HG02588 (cell line): ENCODE measurements at regions not wholly inside any gene's neighbourhood (a gene's known extent, or its start where the extent isn't known, plus 50 kb on each side); places are given as distances from the start of the nearest gene placed in this dataset.
"Not testable (repeated sequence)": the region's sequence is repeated elsewhere in the genome, so short reads cannot be mapped to it uniquely, and the experiment has no call there.

Experiments
- ATAC-seq: cut with Tn5 transposase; IDR thresholded peaks from one replicate; pipeline ENCODE4 v1.9.1; 2021; ENCODE audit warnings: mild to moderate bottlenecking, moderate library complexity; ENCODE audit not compliant: unreplicated experiment

DNA sequence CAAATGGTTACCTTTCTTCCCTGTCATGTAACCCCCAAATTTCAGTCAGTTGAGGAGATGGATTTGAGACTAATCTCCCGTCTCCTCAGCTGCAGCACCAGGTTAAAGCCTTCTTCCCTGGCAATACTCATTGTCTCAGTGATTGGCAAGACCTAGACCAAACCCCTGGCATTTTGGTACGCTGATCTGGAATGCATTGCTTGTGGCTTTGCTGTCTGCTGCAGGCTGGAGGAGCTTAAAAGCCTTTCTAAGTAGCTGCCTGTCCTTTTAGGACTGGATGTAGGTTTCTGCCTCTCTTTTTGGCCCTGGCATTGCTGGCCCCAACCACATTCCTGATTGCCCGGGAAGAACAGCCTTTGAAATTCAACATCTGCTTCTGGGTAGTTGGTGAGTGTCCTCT, 729.6 kb upstream of the GJE1 start:
- no peak for ATAC-seq

DNA sequence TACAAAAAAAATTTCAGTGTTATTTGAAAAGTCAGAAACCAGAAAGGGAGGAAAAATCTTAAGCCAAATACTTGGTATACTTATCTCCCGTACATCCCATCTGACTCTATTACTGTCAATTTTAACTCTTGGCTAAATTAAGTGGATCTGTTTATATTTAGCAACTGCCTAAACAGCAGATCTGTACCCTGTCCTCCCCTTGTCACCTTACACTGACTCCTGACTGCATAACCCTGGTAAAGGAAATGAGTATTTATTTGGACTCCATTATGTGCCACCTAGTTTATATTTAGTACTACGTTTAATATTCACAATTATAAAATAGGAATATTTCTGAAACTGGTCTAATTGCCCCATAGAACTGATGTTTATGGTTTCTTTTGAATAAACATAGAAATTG, 730.2 kb upstream of the GJE1 start:
- no peak for ATAC-seq

DNA sequence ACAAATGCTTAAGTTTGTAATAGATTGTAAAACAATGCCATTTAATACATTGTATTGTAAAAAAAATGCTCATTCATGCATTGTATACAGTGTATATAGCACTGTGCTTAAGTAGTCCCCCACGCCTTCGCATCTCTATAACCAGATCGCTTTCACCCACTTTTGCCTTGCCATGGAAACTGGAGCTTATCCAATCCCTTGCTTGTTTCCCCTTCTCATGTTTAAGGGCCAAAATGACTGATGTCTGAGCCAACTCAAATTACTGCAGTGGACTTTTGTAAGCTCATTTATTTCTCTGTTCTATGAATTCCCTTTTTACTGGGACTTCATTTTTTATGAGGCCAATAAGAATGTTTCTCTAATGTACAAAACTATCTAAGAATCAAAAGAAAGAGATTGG, 730.9 kb upstream of the GJE1 start:
- ATAC-seq, result no peak

DNA sequence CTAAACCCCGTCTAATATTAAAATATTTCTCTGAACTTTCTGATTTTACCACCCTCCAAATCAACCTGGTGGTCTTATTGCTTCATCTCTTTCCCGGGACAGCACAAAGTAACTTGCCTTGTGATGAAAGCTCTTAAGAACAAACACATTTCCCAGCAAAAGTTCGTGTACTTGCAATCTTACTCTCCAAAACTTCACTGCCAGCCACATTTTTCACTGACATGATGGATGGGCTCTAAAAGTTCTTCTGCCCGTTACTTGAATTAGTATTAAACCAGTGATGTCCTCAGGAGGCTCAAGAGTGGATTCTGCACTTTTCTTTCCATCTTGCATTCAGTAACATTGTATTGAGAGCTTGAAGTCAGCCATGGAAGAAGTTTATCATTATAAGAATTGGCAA, 731.6 kb upstream of the GJE1 start:
- ATAC-seq, result no peak

DNA sequence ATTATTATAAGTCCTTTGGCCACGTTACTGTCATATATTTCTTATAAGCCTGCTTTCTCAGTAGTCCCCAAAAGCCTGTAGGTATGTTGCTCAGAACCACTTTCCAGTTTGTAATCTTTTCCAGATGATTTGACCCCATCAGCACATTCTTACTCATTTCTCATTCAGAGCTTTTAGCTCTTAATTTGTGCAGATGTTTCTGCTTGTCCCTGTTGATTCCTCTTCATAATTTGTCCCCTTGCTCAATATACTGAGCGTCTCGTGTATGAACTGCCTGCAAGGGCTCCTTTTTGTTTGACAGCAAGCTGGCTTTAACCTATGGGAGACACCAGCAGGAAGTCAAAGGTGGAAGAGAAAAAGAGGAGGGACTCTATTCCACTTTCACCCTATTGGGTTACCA, 733.8 kb upstream of the GJE1 start:
- no peak for ATAC-seq

DNA sequence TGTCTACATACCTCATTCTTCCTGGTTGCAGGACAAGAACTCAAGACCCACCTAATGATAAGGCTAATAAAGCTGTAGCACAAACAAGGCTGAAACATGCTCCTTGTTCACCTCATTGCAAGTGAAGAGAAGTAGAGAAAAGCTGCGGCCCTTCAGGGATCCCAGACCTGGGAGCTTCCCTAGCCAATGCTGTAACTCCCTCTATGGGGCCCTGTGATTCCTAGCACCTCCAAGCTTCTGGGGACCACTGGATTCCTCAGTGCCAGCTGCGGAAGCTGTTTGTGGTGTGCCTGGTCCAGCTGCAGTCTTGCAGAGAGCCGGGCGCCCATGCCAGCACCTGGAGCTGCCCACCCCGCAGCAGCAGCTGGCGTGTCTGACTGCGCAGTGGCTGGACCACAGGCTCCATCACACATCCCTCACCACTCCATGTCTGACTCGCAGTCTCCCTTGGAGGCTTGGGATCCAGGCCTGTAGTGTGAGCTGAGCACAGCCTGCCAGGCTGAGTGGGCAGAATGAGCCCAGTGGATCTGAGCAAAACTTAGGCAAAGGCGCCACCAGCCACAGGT, 737.2 kb upstream of the GJE1 start:
- ATAC-seq, result no peak

DNA sequence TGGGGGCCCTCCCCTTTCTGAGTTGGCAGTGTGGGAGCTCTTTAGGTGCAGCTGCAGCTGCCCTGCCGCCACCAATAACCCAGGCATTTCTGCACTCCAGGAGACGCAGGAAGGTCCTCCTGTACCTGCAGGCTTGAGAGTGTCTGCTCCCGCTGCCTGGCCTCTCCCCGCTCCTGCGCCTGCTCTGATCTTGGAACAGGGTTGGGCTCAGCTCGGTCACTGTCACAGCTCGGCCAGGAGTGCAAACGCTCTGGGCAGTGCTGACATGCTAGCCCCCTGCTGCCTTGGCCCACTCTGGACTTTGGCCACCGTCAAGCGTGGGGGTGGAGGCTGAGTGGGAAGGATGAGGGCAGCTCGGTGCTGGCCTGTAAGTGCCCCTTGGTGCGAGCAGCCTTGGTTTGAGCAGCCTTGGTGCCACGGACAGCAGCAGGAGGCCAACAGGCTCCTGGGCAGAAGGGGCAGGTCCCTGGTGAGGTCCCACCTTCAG, 738.1 kb upstream of the GJE1 start:
- ATAC-seq, result no peak

DNA sequence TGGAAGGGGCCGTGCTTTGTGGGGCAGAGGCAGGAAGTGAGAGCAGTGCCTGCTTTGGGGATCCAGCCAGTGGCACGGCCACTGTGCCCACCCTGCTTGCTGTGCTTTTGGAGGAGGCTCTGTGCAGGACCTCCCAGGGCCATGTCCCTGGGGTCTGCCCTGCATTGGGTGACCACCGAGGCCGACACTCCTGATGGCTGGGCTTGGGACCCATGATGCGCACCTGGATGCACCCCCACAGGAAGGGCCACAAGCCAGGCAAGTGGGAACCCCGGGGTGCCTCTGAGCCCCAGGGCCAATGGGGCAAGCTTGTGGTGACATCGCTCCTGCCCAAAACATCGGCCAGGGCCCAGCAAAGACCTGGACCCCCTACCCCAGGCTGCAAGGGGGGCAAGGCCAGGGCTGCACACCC, 738.6 kb upstream of the GJE1 start:
- ATAC-seq, result no peak

DNA sequence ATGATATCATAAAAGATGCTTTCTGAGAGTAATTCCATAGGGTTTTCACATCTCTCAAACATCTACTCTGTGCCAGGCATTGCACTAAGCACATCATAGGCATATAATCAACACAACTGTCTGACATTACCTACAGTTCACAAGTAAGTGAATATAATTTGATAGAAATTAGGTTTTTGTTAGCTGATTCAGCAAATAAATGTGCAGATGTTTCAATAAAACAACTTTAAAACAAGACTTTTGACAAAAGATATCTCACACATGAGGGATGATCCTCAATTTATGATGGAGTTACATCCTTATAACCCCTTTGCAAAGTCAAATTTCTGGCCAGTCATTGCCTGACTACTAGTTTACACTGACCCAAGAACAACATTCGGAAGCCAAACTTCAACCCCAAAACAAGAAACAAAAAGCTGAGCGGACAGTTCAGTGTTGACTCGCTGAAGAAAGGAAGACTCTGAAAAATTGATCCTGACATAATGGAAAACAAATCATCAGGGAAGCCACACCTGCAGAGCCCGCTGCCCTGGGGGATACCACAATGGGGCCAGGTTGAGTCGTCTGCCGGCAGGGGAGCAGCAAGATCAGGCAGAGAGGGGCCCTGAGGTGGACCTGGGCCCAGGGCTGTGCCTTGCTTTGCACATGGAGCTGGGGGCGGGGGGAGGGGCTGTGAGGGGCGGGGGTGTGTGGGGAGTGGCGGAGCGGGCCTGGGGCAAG, 739.2 kb upstream of the GJE1 start:
- ATAC-seq, result no peak

DNA sequence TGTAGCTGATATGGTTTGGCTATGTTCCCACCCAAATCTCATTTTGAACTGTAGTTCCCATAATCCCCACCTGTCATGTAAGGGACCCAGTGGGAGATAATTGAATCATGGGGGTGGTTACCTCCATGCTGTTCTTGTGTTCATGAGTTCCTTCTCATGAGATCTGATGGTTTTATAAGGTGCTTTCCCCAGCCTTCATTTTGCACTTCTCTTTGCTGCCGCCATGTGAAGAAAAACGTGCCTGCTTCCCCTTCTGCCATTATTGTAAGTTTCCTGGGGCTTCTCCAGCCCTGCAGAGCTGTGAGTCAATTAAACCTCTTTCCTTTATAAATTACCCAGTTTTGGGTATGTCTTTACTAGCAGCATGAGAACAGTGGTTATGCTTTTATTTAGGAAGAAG, 741.6 kb upstream of the GJE1 start:
- not testable (repeated sequence) for ATAC-seq

DNA sequence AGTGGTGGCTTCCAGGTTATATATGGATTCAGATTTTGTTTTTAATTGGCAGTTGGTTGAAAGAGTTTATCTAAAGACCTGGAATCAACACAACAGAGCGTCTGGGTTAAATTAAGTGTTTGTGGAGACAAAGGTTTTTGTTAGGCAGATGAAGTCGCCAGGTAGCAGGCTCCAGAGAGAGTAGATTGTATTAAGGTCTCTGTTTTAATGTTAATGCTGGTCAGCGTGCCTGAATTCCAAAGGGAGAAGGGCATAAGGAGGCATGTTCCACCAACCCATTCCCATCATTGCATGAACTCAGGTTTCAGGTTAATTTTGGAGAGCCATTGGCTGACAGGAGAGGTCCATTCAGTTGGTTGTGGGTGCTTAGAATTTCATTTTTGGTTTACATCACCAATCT, 744.1 kb upstream of the GJE1 start:
- ATAC-seq, result no peak

DNA sequence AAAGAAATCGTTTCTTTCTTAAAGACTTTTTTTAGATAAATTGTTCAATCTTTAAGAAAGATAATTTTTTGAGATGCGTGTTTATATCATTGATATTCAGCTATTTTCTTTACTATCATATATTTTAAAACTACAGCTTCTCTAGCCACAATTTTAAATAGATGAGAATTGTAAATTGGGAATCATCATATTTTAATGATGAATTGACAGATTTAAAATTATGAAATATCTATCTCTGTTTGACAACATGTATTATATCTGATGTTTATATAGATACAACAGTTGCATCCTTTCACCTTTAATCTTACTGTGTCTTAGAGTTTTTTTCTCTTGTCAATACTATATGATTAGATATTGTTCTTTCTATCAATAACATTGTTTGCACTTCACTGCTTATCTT, 762.3 kb upstream of the GJE1 start:
- no peak for ATAC-seq

DNA sequence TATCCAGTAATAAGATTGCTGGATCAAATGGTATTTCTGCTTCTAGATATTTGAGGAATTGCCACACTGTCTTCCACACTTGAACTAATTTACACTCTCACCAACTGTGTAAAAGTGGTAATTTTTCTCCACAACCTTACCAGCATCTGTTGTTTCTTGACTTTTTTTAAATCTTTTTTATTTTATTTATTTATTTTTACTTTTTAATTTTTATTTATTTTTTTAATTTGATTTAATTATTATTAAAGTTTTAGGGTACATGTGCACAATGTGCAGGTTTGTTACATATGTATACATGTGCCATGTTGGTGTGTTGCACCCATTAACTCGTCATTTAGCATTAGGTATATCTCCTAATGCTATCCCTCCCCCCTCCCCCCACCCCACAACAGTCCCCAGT, 765.9 kb upstream of the GJE1 start:
- ATAC-seq, result not testable (repeated sequence)

DNA sequence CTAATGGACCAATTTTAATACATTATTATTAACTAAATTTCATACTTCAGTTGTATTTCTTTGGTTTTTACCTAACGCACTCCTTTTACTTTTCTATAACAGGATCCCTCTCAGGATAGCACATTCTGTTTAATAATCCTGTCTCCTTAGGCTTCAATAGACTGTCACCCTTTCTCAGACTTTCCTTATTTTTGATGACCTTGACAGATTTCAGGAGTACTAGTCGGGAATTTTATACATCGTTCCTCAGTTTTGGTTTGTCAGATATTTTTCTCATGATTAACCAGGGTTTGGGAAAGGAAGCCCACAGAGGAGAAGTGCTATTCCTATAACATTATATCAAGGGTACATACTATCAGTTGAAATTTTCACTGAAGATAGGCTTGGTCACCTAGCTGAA, 768.0 kb upstream of the GJE1 start:
- ATAC-seq, result no peak

DNA sequence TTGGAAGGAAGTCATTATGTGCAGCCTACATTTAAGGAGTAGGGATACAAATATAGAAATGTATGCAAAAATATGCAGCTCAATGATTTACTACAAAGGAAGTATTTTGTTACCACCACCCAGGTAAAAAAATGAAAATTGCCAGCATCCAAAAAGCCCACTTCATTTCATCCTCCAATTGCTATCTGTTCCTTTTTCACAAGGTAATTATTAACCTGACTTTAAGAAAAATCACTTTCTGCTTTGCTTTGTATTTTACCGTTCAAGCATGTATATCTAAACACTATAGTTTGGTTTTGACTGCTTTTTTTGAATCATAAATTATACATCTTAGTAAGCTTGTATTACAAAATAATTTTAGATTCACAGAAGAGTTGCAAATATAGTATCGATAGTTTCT, 768.5 kb upstream of the GJE1 start:
- no peak for ATAC-seq

DNA sequence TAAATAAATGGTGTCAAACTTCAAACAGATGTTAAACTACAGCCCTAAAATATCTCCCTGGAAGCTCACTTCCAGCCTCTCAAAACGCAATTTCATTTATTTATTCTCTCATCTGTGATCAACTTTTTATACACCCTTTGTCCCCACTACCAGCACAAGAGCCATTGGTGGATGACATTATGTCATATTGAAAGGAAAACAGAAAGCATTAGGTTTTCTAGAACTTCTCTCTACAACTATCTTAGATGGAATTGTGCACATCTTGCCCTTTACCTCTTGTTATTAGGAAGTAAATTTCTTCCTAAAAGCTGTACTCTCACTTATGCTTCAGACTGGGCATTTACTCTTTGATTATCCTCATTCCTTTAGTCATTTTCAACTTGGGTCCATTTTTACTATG, 771.2 kb upstream of the GJE1 start:
- no peak for ATAC-seq

DNA sequence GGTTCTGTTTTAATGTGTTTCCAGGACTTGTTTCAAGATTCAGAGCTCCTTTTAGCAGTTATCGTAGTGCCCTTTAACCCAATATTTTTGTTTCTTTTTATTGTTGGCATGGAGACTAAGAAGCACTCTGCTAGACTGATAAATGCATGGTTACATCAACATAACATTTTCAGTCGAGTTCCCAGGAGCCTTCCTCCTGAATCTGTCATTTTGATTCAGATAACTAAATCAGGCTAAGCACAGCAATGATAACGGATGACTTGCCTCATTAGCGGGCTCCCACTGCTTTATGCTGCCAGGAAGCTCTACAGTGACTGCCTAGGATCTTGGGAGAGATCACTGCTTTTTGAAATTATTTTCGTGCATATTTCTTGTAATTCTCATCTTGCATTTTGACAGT, 772.8 kb upstream of the GJE1 start:
- no peak for ATAC-seq

DNA sequence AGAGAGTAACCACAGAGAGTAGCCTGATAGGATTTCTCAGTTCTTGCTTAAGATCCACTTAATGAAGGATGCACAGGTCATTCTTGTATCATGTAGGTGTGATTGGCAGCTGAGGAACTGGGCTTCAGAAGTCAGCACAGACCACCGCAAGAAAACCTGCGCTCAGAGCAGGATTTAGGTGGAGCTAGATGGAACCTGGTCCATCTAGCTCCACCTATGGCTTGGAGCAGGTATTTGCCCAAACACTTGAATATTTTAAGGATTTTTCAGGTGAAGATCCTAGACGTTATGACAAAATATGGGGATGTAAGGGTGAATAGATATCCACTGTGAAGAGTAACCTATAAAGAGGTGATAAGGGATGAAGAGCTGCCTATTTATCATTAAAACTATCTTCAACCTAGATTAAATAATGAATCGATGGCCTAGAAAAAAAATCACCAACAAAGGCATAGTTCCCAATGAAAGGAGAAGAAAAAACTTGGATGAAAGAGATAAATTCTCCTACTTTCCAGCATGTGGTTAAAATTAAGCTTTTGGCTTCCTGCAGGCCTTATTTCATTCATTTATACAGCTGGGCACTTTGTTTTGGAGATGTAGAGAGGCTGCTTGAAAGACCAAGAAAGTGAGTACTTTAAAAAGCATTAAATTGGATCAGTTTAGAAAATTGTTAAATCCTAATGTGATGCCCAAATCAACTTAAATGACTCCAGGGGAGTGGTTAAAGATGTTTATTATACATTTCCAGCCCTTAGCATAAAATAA, 778.4 kb upstream of the GJE1 start:
- ATAC-seq, result no peak

DNA sequence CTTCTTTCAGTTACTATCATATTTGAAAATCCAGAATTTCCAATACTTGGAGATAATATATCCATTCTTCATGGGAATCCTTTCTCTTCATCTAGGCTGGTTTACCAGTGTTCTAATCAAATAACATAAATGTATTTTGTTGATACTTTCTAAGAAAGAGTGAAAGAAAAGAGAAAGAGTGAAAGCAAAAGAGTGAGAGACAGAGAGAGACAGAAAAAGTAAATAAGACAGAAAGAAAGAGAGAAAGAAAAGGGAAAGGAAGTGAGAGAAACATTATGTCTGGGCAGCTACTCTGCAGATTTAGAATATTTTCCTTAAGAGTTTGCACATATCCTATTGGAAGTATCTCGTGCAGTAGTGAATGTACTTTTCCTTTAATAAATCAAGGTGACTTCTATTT, 781.0 kb upstream of the GJE1 start:
- no peak for ATAC-seq

DNA sequence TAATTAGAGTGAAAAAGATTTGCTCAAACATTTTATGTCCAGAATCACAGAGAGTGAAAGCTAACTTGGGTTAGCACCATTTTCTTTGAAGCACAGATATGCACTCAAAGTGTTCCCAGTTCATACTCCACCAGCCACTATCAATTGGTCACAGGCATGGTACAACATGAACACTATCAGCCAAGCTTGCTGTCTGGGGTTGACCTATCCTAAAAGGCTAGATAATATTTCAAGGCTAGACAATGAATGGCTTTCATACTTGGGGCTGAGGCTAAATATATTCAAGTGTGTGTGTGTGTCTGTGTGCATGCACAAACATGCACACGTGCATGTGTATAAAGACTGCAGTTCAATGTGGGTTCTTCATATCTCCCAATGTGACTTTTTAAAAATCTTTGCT, 783.0 kb upstream of the GJE1 start:
- ATAC-seq, result no peak

DNA sequence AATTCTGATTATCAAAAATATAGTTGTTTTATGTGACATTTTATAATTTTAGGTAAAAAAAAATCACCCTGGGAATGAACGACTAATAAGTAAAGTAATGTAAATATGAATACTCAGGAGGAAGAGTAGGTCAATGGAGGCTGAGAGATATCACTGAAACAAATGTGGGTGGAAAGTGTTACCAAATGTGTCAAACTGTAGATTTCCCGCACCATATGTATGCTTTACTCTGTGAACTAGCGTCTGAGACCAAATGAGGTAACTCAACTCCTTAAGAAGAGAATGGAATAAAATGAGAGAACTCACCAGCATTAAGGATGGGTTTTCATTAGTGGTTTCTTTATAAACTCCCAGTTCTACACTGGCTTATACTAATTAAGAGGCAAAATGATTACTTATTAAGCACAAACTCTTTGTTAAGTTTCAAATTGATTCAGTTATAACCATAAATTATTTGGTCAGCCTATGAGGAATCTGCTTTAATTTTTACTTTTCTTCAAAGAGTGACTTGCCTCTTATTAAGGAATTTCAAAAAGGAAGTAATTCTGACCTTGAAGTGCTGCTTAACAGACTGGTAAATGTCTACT, 784.7 kb upstream of the GJE1 start:
- ATAC-seq, result no peak

DNA sequence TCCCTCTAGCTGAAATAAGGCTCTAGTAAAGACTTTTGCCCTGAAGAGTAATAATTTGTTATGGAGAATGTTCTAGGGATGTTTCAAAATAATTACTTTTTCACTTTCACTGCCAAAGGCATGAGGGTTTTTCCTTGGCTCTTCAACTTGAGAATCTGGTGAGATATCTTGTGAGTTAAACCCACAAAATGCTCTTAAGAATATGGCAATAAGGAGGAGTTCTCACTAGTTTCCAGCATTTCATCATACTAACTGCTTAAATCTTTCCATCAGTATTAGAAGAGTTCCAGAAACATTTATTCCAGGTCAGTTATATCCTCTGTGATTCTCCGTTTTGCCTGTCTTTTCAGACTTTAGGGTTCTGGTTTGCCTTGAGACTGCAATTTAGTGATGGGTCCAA, 785.6 kb upstream of the GJE1 start:
- ATAC-seq, result no peak
